NT2/D1 (cell line): ENCODE measurements at regions not wholly inside any gene's neighbourhood (a gene's known extent, or its start where the extent isn't known, plus 50 kb on each side); places are given as distances from the start of the nearest gene placed in this dataset.

Experiments
- DNase-seq: peaks from one replicate; pipeline ENCODE4 v3.0.0-alpha.2; 2011; ENCODE audit warnings: low read depth, low spot score
- H3K27me3 ChIP-seq: 2 replicates; pipeline ENCODE4 v1.6.0; 2011; ENCODE audit warnings: mild to moderate bottlenecking; ENCODE audit not compliant: insufficient read length, insufficient read depth
- H3K36me3 ChIP-seq: 2 replicates; pipeline ENCODE4 v1.6.1; 2011; ENCODE audit warnings: mild to moderate bottlenecking, low read length, mixed read lengths; ENCODE audit not compliant: insufficient read depth, insufficient read length
- H3K4me1 ChIP-seq: 2 replicates; pipeline ENCODE4 v1.5.1; 2011; ENCODE audit not compliant: insufficient read depth, insufficient read length
- H3K4me3 ChIP-seq: 2 replicates; pipeline ENCODE4 v1.5.1; 2011; ENCODE audit warnings: low read depth; ENCODE audit not compliant: insufficient read length
- H3K9ac ChIP-seq: 2 replicates; pipeline ENCODE4 v1.6.0; 2011; ENCODE audit warnings: low read depth; ENCODE audit not compliant: insufficient read length
- H3K9me3 ChIP-seq: 2 replicates; pipeline ENCODE4 v1.5.1; 2011; ENCODE audit warnings: mild to moderate bottlenecking, low read length; ENCODE audit not compliant: insufficient read depth
- SUZ12 ChIP-seq: IDR thresholded peaks from 2 replicates; pipeline ENCODE4 v1.6.1; 2011; ENCODE audit not compliant: insufficient read length, insufficient read depth; ENCODE audit errors: extremely low read depth
- YY1 ChIP-seq: IDR thresholded peaks from 2 replicates; pipeline ENCODE4 v1.6.1; 2011; ENCODE audit not compliant: insufficient read length, insufficient read depth
- ZNF274 ChIP-seq: IDR thresholded peaks from 2 replicates; pipeline ENCODE4 v1.6.1; 2011; ENCODE audit warnings: mild to moderate bottlenecking, low read depth, low read length

GRCh38 chr4:176013476-176014247, 52.0 kb upstream of the WDR17 start:
- Histone ChIP-seq H3K4me3 (no peak overlapping the region), H3K36me3 (no peaks in the 10 kb centered on the region), H3K27me3 (no peaks in the 10 kb centered on the region), H3K9ac (no peak overlapping the region), H3K4me1 (no peaks in the 10 kb centered on the region), H3K9me3 (no peaks in the 10 kb centered on the region)
- no peak for DNase-seq
- no peak for TF ChIP-seq SUZ12
- TF ChIP-seq ZNF274 = no peak
- TF ChIP-seq YY1 = no peak

- H3K36me3 ChIP-seq = no peaks in the 10 kb centered on the region
- no peak overlapping the region for H3K4me3 ChIP-seq
- no peaks in the 10 kb centered on the region for H3K27me3 ChIP-seq
- H3K4me1 ChIP-seq = no peaks in the 10 kb centered on the region
- TF ChIP-seq ZNF274 = no peak
- TF ChIP-seq SUZ12 = no peak
- TF ChIP-seq YY1 = no peak
- no peak overlapping the region for H3K9ac ChIP-seq
- H3K9me3 ChIP-seq = no peaks in the 10 kb centered on the region
- no peak for DNase-seq
These were observed 51.0 kb upstream of the WDR17 start for GRCh38 chr4:176014583-176015108.
